GM21423 (cell line): ENCODE measurements at regions not wholly inside any gene's neighbourhood (a gene's known extent, or its start where the extent isn't known, plus 50 kb on each side); places are given as distances from the start of the nearest gene placed in this dataset.
"Not testable (repeated sequence)": the region's sequence is repeated elsewhere in the genome, so short reads cannot be mapped to it uniquely, and the experiment has no call there.

Experiments
- ATAC-seq: cut with Tn5 transposase; IDR thresholded peaks from one replicate; pipeline ENCODE4 v1.9.1; 2021; ENCODE audit warnings: mild to moderate bottlenecking, moderate library complexity; ENCODE audit not compliant: unreplicated experiment

DNA sequence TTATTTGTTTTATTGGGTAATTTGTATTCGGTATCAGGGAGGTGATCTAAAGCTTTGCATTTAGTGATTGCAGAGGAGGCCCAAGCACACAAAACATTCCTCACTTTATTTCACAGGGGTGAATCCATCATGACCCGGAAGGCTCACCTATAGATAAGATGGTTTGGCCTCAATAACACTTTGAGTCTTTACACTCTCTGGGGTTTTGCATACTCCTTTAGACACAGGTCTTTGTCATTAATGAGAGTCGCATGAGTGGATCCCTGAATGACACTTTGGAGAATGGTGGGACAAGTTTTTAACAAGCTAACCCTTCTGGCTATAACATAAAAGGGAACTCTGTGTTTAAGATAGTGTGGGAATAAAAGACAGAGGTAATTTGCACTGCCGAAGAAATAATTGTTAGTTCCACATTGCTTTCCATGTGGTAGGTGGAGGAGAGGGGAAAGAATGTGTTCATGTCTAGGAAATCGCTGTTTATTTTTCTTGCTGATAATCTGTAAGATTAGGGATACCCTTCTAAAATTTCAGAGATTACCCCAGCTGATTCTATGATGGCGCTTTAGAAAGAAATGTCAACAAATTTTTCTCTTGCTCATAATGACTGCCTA is 455.8 kb downstream of the TFEC start:
- no peak for ATAC-seq

DNA sequence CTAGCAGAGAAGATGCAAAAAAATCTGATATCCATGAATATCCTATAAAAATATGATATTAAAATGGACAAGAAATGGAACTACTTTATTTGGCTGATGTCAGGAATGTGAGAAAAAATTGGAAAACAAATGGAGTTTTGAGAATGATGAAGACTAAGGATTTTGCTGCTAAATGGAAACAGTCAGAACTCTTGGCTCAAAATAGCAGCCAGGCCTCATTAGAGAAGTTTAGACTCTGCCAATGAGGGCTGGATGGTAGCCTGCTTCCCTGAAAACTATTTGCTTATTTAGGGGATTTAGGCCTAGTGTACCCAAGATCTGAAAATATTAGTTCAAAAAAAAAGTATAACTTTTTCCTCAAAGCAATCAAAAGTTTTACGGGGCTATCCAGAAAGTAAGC is 458.5 kb downstream of the TFEC start:
- no peak for ATAC-seq

DNA sequence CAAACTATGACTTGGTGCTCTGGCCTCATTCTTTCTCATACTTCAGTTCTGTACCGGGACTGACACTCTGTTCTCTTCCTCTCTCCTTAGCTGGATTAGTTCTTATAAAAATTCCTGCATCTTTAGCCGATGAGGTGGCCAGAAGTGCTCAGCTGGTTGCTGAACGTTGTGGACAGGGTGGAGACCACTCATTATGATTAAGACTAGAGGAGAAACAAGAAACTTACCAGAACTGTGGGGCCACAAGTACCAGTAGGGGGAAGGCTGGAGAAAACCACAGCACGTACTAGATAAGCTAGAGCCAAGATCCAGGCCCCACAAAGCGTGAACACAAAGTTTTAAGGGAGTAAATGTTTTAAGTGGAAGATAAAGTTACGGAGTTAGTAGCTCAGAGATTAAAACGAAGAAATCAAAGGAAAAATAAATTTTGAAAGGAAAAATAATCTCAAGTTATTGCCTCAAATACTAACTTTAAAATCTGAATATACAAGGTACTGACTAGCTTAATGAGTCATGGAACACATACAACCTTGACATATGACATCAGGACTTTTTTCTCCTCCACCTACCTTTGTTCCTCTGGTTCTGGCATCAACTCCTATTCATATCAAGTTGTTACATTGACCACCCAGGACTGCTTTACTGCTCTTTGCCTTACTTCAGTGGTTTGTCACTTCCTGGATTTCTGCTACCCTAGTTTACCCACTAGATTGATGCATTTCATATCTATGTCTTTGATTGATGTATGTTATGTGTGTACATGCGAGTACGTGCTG is 469.0 kb downstream of the TFEC start:
- no peak for ATAC-seq

DNA sequence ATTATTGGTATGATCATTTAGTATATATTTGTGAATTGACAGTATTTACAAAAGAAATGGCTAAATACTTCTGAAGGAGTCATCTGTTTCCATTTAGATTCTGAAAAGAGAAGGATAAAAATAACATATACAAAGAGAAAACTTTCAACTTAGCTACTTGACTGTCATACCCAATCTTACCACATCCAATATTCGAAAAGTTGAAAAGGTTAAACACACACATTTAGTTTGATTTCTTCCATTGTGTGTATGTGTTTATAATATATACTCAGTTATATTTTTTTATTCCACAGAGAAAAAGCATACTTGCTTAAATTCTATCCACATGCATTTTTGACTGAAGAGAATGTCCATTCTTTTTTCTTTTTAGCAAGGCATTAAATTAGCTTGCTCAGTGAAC is 470.7 kb downstream of the TFEC start:
- ATAC-seq: no peak

DNA sequence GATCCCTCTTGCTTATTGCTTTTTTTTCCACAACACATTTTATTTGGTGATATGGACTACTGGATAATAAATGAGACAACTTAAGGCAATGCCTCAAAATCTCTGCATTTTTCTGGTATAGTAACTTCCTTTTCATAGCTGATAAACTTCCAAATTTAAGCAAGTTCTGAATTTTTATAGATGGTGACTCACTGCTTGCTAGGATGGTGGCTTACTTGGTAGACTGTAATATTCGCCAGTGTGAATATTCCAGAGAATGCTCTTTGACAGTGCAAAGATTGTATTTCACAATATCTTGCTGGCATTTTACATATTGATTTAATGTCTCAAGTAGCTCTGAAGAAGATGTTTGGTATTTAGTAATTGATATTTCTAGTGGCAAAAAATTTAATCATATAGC is 472.4 kb downstream of the TFEC start:
- ATAC-seq: no peak

DNA sequence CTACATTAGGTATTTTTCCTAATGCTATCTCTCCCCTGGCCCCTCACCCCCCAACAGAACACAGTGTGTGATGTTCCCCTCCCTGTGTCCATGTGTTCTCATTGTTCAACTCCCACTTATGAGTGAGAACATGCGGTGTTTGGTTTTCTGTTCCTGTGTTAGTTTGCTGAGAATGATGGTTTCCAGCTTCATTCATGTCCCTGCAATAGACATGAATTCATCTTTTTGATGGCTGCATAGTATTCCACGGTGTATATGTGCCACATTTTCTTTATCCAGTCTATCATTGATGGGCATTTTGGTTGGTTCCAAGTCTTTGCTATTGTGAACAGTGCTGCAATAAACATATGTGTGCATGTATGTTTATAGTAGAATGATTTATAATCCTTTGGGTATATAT is 473.3 kb downstream of the TFEC start:
- not testable (repeated sequence) for ATAC-seq

DNA sequence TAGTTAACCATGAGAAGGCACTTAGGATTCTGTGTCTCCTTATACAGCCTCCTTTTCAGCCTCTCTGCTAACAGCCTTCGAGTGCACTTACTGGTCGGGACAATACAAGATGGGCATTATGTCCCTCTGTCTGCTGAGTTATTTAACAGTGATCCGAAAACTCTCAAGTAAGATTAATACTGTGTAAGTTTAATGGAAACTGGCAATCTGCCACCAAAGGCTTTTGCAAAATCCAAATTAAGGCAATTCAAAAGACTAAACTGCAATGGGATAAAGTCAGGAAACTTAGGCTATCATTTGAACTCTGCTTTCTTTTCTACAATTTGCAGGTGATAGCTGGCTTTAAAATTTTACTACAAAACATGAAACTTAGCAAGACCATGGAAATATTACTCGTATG is 477.8 kb downstream of the TFEC start:
- ATAC-seq: no peak

DNA sequence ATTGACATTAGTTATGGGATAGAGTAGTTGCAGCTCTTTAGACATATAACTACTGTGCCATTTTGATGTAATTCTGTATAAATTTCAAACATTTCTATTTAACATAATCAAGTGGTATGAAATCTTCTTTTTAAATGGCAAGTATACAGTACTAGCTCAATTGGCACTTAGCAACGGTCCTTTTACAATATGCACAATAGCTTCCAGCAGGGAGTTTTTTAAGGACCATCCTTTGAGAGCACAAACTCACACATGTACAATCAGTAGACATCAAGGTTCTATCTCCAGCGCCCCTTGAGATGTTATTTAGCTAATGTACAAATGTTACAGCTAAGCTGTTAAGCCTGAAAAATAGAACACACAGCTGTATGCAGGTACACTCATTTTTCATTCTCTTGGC is 480.7 kb downstream of the TFEC start:
- ATAC-seq: no peak

DNA sequence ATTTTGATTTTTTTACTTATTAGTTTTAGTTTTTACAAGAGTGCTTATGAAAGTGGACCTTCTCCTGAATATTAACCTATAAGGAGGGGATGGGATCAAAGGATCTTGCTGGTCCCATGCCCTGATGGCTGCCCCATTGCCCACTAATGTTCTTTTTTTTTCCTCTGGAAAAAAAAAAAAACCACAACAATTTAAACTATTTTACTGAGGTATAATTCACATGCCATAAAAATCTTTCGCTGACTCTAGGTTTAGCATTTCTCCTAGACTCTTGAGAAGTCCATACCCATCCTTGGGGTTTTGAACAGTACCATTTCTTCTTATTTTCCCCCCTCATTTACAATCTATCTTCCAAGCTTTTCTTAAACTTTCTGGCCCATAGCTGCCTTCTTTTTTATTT is 481.8 kb downstream of the TFEC start:
- ATAC-seq: no peak

DNA sequence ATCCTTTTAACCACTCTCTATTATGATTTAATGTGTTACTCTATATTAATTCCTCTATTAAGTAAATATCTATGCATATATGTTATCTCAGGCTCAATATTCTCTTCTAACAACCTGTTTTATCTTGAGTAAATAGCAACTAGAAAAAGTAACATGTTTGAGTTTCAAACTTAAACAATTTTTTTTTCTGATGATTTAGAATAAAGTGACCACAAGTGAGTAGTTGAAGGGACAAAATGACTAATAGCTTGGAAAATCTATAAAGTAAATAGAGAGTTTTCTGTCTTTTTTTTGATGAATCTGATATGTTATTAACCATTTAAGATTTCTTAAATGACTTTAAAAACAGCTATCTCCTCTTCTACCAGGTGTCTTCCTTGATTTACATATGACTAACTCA is 483.8 kb downstream of the TFEC start:
- ATAC-seq: no peak

DNA sequence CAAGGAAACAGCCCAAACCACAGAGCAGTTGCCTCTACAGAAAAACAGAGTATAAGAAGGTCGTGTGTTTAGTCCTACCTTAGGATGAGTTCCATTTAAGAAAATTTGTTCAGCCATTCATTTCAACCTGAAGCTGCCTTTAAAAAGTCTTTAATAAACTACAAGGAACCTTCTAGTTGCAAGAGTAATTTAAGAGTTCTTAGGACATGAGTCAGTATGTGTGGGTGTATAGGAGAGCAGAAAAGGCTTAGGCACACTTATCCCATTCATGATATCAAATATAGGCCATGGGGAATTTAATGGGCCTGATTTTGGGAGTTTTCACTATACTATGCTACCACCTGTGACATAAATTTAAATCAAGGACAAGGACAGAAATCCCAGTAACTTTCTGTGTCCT is 496.8 kb downstream of the TFEC start:
- no peak for ATAC-seq

DNA sequence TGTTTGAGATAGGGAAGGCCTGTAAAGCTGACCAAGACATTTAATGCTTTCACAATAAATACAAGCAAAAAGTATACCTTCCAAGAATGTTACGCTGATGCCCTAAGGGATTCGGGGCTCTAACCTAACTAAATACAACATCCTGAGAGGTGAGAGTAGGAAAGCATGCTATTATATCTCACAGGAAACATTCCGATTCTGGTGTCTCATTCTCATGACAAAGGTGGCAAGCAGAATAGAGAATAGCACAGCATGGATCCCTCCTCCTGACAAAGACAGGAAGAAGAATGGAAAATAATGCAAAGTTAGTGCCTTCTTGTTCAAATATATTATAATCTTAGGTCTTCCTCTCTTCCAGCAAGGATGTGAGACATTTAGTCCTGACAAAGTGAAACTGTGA is 504.3 kb downstream of the TFEC start:
- ATAC-seq: no peak

DNA sequence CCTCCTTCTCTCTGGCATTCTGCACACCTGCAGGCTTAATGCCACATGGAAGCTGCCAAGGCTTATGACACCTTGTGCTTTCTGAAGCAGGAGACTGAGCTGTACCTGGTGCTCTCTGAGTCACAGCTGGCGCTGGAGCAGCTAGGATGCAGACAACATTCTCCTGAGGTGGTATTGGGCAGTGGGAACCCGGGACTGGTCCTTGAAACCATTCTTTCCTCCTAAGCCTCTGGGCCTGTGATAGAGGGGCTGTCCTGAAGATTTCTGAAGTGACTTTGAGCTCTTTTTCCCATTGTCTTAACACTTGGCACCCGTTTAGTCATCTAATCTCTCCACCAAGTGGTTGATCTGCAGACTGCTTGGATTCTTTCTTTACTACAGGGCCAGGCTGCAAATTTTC is 508.4 kb downstream of the TFEC start:
- ATAC-seq: no peak

DNA sequence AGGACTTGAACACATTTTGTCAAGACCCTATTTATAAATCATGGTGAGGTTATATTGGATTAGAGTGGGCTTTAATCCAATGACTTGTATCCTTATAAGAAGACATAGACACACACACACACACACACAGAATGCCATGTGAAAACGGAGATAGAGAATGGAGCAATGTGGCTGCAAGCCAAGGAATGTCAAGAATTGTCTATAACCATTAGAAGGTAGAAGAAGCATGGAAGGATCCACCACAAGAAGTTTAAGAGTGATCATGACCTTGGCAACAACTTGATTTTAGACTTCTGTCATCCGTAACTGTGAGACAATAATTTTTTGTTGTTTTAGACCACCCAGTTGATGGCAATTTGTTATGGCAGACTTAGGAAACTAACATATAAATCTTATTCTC is 514.2 kb downstream of the TFEC start:
- ATAC-seq: no peak

DNA sequence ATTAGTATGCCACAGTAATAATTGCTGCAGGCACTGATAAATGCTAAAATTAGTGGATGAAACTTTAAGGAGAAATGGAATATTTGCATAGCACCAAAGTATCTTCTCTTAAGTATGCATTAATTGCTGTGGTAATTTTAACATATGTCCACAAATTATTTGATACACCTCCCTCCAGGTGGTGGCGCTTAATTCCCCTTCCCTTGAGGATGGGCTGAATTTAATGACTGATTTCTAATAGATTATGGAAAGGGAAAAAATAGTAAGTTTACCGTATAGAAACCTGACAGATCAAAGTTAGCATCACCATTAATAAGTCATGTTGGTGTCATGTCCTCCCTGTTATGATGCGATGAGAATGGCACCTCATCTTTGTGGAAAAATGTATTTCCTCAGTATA is 519.2 kb downstream of the TFEC start:
- no peak for ATAC-seq

DNA sequence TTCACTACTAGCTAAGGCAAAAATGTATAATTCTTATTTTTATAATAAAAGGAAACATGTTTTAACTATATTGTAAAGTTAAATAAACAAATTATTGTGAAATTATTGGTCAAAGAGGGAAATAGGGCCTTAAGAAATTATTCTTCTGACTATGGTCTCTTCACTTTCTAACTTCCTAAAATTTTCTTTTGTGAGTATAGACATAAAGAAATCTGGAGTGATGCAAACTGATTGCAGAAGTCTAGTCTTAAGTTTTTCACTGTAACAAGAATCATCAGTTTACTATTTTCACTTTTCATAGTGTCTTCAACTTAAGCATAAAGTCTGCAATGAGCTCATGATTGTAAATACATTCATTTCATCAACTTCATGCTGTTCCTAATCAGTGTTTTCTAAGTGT is 525.4 kb downstream of the TFEC start:
- ATAC-seq: no peak

DNA sequence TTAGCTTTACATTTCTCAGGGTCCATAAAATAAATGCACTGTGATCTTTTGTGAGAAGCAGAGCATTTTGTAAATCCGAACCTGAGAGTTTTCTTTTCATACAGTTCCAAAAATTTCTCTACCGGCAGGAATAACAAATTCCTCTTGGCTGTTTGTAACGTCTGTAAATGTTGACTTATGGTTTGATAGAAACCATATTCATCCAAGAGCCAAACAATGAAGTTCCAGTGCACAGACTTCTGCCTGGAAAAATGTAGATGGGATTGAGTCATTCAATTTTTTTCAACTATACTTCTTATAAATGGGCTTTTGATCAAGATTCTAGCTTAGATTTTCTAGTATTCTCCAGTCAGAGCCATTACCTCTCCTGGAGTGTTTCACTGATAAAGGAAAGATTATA is 530.6 kb downstream of the TFEC start:
- no peak for ATAC-seq

DNA sequence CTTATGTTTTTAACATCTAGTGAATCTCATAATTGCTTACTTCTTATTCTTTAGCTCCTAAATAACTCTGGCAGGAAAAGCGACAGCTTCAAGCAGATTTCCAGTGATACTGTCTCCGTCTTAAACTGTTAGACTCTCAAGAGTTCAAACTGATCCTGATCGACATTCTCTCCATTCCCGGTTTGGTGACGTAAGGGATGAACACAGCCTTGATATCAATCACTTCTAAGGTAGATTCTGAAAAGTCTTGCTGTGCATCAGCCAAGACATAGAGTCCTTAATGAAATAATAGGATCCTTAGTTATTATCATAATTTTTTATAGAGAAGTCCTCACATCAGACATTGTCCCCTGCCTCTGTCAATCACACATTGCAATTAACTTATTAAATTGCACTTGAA is 534.6 kb downstream of the TFEC start:
- no peak for ATAC-seq

DNA sequence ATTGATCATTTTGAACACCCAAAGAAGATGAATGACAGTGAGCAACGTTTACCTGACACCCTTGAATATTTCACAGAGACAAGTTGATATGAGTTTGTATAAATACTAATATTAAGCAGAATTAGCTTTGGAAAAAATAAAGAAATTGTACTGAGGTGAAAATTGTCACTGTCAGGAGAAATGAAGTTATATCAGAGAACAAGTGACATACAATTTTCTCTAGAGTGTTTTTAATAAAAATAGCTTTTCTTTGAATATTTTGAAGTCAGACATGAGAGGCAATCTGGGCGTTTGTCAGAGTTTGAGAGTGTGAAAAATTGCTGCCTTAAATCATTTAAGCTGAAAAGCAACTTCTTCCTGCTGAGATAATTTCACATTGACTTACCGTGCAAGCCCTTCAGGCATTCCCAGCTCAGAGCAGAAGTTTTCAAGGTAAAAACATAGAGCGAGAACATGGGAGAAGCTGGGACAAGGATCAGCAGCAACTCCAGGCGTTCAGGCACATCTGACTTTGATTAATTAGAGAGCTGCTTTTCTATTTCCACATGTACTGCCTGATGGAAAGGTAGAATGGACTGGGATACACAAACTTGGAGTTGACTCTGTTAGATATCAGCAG is 535.9 kb downstream of the TFEC start:
- no peak for ATAC-seq

DNA sequence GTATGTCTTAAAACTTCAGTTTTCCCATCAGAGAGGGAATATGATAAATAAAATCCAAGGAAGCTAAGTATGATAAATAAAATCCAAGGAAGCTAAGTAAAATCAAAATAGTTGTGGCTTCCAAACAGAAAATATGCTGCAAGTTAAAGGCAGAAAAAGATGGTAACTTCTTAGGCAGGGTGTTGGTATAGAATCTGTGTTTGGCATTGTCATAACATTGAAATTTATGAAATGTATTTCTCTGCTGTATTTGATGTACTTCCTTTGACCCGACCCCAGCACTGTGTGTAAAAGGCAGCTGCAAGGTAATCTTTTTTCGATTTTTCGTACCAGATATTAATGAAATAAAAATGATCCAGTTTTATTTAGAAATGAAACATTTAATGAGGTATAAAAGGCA is 537.2 kb downstream of the TFEC start:
- no peak for ATAC-seq

DNA sequence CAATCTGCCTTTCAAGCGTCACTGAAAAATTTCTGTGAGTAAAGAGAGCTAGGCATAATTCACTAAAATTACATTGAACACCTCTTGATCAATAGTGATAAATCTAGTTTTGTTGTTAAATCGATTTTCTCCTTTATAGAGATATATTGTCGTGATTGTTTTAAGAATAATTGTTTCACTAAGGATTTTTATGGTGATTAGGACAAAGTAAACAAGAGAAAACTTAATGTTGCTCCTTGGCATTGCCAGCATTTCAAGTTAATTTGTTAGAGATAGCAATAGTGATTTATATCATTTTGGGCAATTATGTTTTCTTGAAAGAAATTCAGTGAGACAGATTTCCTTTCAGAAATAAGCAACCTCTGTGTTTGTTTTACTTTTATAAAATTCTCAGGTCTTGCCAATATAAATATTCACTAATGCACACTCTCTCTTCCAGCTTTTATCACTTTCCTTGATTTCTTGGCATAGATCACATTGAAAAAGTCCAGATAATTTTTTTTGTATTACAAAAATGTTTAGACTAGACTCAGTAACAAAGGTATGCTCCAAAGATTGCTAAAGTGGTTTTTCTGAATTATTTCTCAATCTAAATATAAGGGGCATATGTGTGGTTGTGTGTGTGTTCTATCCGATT is 538.7 kb downstream of the TFEC start:
- ATAC-seq: no peak

DNA sequence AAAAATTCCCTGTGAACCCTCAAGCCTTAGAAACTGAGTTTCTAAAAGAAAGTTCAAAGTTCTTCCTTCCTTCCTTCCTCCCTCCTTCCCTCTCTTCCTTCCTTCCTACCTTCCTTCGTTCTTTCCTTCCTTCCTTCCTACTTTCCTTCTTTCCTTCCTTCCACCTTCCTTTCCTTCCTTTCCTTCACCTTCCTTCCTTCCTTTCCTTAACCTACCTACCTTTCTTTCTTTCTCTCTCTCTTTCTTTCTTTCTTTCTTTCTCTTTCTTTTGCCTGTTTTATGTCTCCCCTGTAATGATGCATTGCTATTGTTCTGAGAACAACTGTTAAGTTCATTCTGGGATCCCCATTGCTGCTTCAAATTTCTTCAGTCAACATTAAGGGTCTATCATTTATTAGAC is 551.1 kb downstream of the TFEC start:
- no peak for ATAC-seq
